Naive thymus-derived CD4-positive, alpha-beta T cell (primary cell): ENCODE measurements at regions not wholly inside any gene's neighbourhood (a gene's known extent, or its start where the extent isn't known, plus 50 kb on each side); places are given as distances from the start of the nearest gene placed in this dataset.

Source experiments
- ATAC-seq: fragments of 150-1000 bp; cut with Tn5 transposase; 2 replicates; pipeline ENCODE4 v1.10.0; 2021; ENCODE audit warnings: mild to moderate bottlenecking, moderate library complexity
- CTCF ChIA-PET: fragments of 350-600 bp; sonication (Branson Sonifier 250); formaldehyde crosslinking; loops from one replicate; lab custom pipeline; 2021; ENCODE audit warnings: antibody characterized with exemption; lab: Charles Lee
- POLR2A ChIA-PET: fragments of 350-600 bp; sonication (Branson Sonifier 250); formaldehyde crosslinking; loops from one replicate; lab custom pipeline; 2021; ENCODE audit warnings: antibody characterized with exemption, inconsistent platforms; lab: Charles Lee
- DNase-seq, 9 donors: peaks; one replicate each; pipeline versions ENCODE4 v3.0.0 to v3.0.0-alpha.2; 2020 to 2022; ENCODE audit warnings: mixed read lengths in 1 of 9
- H3K27ac ChIP-seq: one replicate; pipeline ENCODE4 v1.7.0; 2013; ENCODE audit warnings: mild to moderate bottlenecking, low read depth, low read length, moderate library complexity
- H3K27me3 ChIP-seq, 2 donors: one replicate each; pipeline ENCODE4 v1.7.0; 2013; ENCODE audit warnings: low read length in 2 of 2, mild to moderate bottlenecking in 2 of 2, moderate library complexity in 2 of 2; ENCODE audit not compliant: control insufficient read depth in 2 of 2, insufficient read depth in 2 of 2
- H3K36me3 ChIP-seq, 3 experiments: 1 replicate in 2 of 3; 2 replicates in 1 of 3; pipeline ENCODE4 v1.7.0; 2013; ENCODE audit warnings: low read length in 3 of 3, mild to moderate bottlenecking in 3 of 3, moderate library complexity in 1 of 3; ENCODE audit not compliant: insufficient read depth in 3 of 3, control insufficient read depth in 2 of 3
- H3K4me1 ChIP-seq, 2 donors: one replicate each; pipeline ENCODE4 v1.7.0; 2013; ENCODE audit warnings: low read length in 2 of 2, mild to moderate bottlenecking in 2 of 2, moderate library complexity in 1 of 2; ENCODE audit not compliant: control insufficient read depth in 2 of 2, insufficient read depth in 2 of 2
- H3K4me3 ChIP-seq: 2 replicates; pipeline ENCODE4 v1.7.0; 2013; ENCODE audit warnings: mild to moderate bottlenecking, low read length
- H3K9me3 ChIP-seq, 3 experiments: 1 replicate in 2 of 3; 2 replicates in 1 of 3; pipeline ENCODE4 v1.7.0; 2013; ENCODE audit warnings: low read length in 3 of 3; ENCODE audit not compliant: control insufficient read depth in 2 of 3
- H3K27ac Mint-ChIP-seq, 9 donors: one replicate each; pipeline ENCODE4 v1.8.0; 2020 to 2022; ENCODE audit warnings: mixed read lengths in 9 of 9, mild to moderate bottlenecking in 8 of 9, moderate library complexity in 5 of 9, inconsistent platforms in 2 of 9
- H3K27me3 Mint-ChIP-seq, 5 donors: one replicate each; pipeline ENCODE4 v1.8.0; 2021 to 2022; ENCODE audit warnings: mixed read lengths in 5 of 5, mild to moderate bottlenecking in 1 of 5
- H3K36me3 Mint-ChIP-seq, 5 donors: one replicate each; pipeline ENCODE4 v1.8.0; 2020 to 2022; ENCODE audit warnings: mixed read lengths in 5 of 5, mild to moderate bottlenecking in 3 of 5, inconsistent platforms in 1 of 5
- H3K4me1 Mint-ChIP-seq, 7 donors: one replicate each; pipeline ENCODE4 v1.8.0; 2020 to 2022; ENCODE audit warnings: mixed read lengths in 7 of 7, mild to moderate bottlenecking in 3 of 7, inconsistent platforms in 1 of 7
- H3K4me3 Mint-ChIP-seq, 10 donors: one replicate each; pipeline ENCODE4 v1.8.0; 2020 to 2022; ENCODE audit warnings: mild to moderate bottlenecking in 10 of 10, mixed read lengths in 10 of 10, moderate library complexity in 6 of 10, inconsistent platforms in 2 of 10
- H3K9me3 Mint-ChIP-seq, 11 donors: one replicate each; pipeline ENCODE4 v1.8.0; 2020 to 2022; ENCODE audit warnings: mixed read lengths in 11 of 11, mild to moderate bottlenecking in 4 of 11, inconsistent platforms in 1 of 11, moderate library complexity in 1 of 11
- intact Hi-C, 2 donors: fragments of 100-400 bp; cut with micrococcal nuclease; formaldehyde crosslinking; loops; one replicate each; pipeline ENCODE4 v1.15.1; 2023

DNA sequence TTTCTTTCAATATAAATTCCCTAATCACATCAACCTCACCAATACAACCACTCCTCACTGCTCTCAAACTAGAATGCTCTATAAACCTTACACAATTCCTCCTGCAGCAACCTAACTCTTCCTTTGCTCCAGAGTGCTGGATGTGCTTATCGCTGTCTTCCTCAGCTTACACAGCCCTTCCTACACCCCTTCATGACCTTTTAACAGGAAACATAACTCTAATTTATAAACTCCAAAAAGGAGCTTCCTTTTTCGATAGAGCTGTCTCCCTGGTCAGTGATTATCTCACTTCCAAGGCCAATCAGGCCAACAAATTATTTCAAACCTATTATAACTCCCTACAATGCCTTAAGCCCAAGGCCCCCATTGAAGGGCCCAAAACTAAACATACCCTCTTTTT lies 78.8 kb downstream of the COQ2 start:
- Histone ChIP-seq H3K9me3 (no peaks in the 10 kb centered on the region), H3K4me3 (no peak overlapping the region), H3K4me1 (peaks cover 13 to 16% of the 10 kb centered on the region in 2 donors), H3K36me3 (no peaks in the 10 kb centered on the region), H3K27ac (no peak overlapping the region), H3K27me3 (no peaks in the 10 kb centered on the region)
- ChIA-PET POLR2A (interaction anchor here (0.6 to 1.3 kb wide), 3 partner anchors 30 to 93 kb away, joined by 3 to 5 read pairs (median 3); no protein-coding TSS in a partner anchor), CTCF (no interaction called here)
- intact Hi-C loops = no loop called here
- ATAC-seq (no peak), DNase-seq (no peak)
- Mint-ChIP-seq H3K36me3 (peaks cover 0 to 12% (median 0%) of the 10 kb centered on the region in 5 donors), H3K27me3 (peaks cover 0 to 13% (median 0%) of the 10 kb centered on the region in 5 donors), H3K4me3 (no peak overlapping the region), H3K9me3 (peaks cover 0 to 9% (median 0%) of the 10 kb centered on the region in 11 donors), H3K4me1 (peaks cover 13 to 26% (median 21%) of the 10 kb centered on the region in 7 donors), H3K27ac (no peak overlapping the region)

GRCh38 chr4:83204731-83205130 lies 79.9 kb downstream of the COQ2 start:
- DNase-seq (no peak), ATAC-seq (no peak)
- Mint-ChIP-seq H3K4me1 (peaks cover 7 to 15% (median 11%) of the 10 kb centered on the region in 7 donors), H3K9me3 (peaks cover 0 to 8% (median 0%) of the 10 kb centered on the region in 11 donors), H3K27me3 (peaks cover 0 to 11% (median 0%) of the 10 kb centered on the region in 5 donors), H3K36me3 (peaks cover 0 to 10% (median 0%) of the 10 kb centered on the region in 5 donors), H3K4me3 (no peak overlapping the region), H3K27ac (no peak overlapping the region)
- Histone ChIP-seq H3K27ac (no peak overlapping the region), H3K4me3 (no peak overlapping the region), H3K27me3 (no peaks in the 10 kb centered on the region), H3K4me1 (peaks cover 3 to 5% of the 10 kb centered on the region in 2 donors), H3K36me3 (no peaks in the 10 kb centered on the region), H3K9me3 (no peaks in the 10 kb centered on the region)
- intact Hi-C loops = no loop called here
- CTCF ChIA-PET = no interaction called here
- POLR2A ChIA-PET = no interaction called here

DNA sequence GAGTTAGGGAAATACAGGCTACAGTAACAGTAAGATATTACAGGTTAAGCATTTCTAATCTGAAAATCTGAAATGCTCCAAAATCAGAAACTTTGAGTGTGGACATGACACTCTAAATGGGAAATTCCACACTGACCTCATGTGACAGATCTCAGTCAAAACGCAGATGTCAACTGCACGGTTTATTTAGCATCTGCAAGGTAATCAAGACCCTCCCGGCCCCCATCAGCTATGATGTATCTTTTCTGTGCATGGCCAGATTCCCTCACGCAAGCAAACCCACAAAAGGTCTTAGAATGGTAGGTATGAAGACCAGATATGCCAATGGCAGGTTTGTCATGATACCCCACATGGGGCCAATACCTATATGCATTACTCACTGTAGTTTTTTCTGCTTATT lies 82.8 kb downstream of the COQ2 start:
- Histone ChIP-seq H3K36me3 (no peaks in the 10 kb centered on the region), H3K9me3 (no peaks in the 10 kb centered on the region), H3K27me3 (no peaks in the 10 kb centered on the region), H3K4me1 (no peaks in the 10 kb centered on the region), H3K27ac (no peak overlapping the region), H3K4me3 (no peak overlapping the region)
- intact Hi-C loops = loop anchor here in 1 of 2 donors (2.0 kb wide), 1 partner anchor 17 kb away; no protein-coding TSS in a partner anchor
- CTCF ChIA-PET = no interaction called here
- no peak for ATAC-seq
- Mint-ChIP-seq H3K27me3 (no peaks in the 10 kb centered on the region), H3K4me3 (no peak overlapping the region), H3K36me3 (peaks cover 0 to 11% (median 2%) of the 10 kb centered on the region in 5 donors), H3K4me1 (peaks cover 3 to 9% (median 4%) of the 10 kb centered on the region in 7 donors), H3K27ac (no peak overlapping the region), H3K9me3 (peaks cover 0 to 6% (median 0%) of the 10 kb centered on the region in 11 donors)
- DNase-seq = no peak
- POLR2A ChIA-PET = interaction anchor here (0.6 kb wide), 1 partner anchor 42 kb away, joined by 3 read pairs; no protein-coding TSS in a partner anchor

DNA sequence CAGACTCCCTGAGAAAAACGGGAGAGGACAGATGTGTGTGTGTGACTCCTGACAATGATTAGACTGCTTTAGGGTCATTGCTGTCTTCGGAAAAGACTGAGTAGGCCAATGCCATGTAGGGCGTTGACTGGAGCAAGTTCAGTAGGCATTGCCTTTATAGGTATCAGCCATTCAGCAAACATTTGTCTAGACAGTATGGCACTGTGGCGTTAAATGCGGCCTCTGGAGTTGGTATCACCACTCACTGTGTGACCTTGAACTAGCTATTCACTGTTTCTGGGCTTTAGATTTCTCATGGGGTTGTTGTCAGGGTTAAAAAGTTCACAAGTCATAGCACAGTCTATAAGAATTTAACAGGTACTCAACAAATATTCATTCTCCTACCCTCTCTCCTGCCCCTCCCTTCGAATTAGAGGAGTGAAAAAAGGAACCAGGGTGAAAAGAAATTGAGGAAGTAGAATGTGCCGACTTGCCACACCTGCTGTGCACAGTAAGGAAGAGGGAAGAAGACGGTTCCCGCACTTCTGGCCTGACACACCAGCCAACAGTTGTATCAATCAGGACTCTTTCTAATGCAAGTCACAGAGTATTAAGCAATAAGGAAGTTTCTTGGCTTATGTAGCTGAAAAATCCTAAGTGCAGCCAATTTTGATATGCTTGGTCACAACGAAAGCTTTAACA lies 83.2 kb upstream of the PLAC8 start:
- Histone ChIP-seq H3K27ac (no peak overlapping the region), H3K27me3 (no peaks in the 10 kb centered on the region), H3K4me1 (no peaks in the 10 kb centered on the region), H3K9me3 (no peaks in the 10 kb centered on the region), H3K4me3 (no peak overlapping the region), H3K36me3 (no peaks in the 10 kb centered on the region)
- H3K36me3 Mint-ChIP-seq = peaks cover 0 to 13% (median 4%) of the 10 kb centered on the region in 5 donors
- intact Hi-C loops = loop anchor here in 1 of 2 donors (2.0 kb wide), 1 partner anchor 15 kb away; no protein-coding TSS in a partner anchor
- peaks cover 0 to 6% (median 2%) of the 10 kb centered on the region in 11 donors for H3K9me3 Mint-ChIP-seq
- DNase-seq = no peak
- POLR2A ChIA-PET = interaction anchor here (1.6 kb wide), 1 partner anchor 14 kb away, joined by 4 read pairs; no protein-coding TSS in a partner anchor
- H3K27ac Mint-ChIP-seq = peak overlapping the region in 1 of 9 donors; percentile 11
- H3K27me3 Mint-ChIP-seq = no peaks in the 10 kb centered on the region
- H3K4me3 Mint-ChIP-seq = no peak overlapping the region
- peaks cover 5 to 12% (median 7%) of the 10 kb centered on the region in 7 donors for H3K4me1 Mint-ChIP-seq
- CTCF ChIA-PET = no interaction called here
- peak; percentile 76 for ATAC-seq

DNA sequence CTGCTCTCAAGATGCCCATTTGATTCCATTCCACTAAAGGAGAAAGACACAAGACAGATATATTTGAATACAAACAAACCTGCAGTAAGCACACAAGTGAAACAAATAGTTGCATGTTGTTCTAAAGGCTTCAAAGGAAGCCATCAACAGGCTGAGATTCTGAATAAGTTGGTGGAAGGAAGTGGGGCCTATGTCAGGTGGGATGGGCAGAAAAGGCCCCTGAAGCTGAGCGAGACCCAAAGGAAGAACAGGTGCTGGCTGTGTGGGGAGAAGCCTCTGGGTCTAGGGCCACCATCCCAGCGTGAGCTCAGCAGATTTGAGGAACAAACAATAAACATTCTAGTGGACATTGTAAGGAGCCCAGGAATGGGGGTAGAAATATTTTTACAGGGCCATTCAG lies 82.4 kb upstream of the PLAC8 start:
- Histone ChIP-seq H3K4me3 (no peak overlapping the region), H3K27me3 (no peaks in the 10 kb centered on the region), H3K4me1 (no peaks in the 10 kb centered on the region), H3K36me3 (no peaks in the 10 kb centered on the region), H3K9me3 (no peaks in the 10 kb centered on the region), H3K27ac (no peak overlapping the region)
- Mint-ChIP-seq H3K36me3 (peaks cover 0 to 13% (median 4%) of the 10 kb centered on the region in 5 donors), H3K27me3 (no peaks in the 10 kb centered on the region), H3K4me1 (peaks cover 5 to 12% (median 7%) of the 10 kb centered on the region in 7 donors), H3K9me3 (peaks cover 0 to 6% (median 2%) of the 10 kb centered on the region in 11 donors), H3K27ac (peak overlapping the region in 2 of 9 donors; percentile 7 to 58), H3K4me3 (no peak overlapping the region)
- POLR2A ChIA-PET = interaction anchor here (0.6 to 1.6 kb wide), 3 partner anchors 12 to 87 kb away, joined by 3 to 4 read pairs (median 3); no protein-coding TSS in a partner anchor
- ATAC-seq (no peak), DNase-seq (no peak)
- intact Hi-C loops = no loop called here
- CTCF ChIA-PET = interaction anchor here (0.9 to 1.2 kb wide), 3 partner anchors 14 to 71 kb away, joined by 3 to 4 read pairs (median 4); no protein-coding TSS in a partner anchor

GRCh38 chr4:83195269-83195668 lies 80.7 kb upstream of the PLAC8 start:
- H3K9me3 ChIP-seq = no peaks in the 10 kb centered on the region
- H3K27ac ChIP-seq = no peak overlapping the region
- intact Hi-C loops = no loop called here
- Mint-ChIP-seq H3K4me3 (no peak overlapping the region), H3K36me3 (peaks cover 0 to 13% (median 4%) of the 10 kb centered on the region in 5 donors), H3K27me3 (no peaks in the 10 kb centered on the region), H3K27ac (peak overlapping the region in 1 of 9 donors; percentile 67), H3K9me3 (peaks cover 0 to 6% (median 2%) of the 10 kb centered on the region in 11 donors), H3K4me1 (peaks cover 5 to 17% (median 7%) of the 10 kb centered on the region in 7 donors)
- no peak for DNase-seq
- H3K36me3 ChIP-seq = no peaks in the 10 kb centered on the region
- CTCF ChIA-PET = interaction anchor here (0.6 to 0.8 kb wide), 2 partner anchors 85 to 113 kb away, joined by 3 to 4 read pairs; no protein-coding TSS in a partner anchor
- POLR2A ChIA-PET = interaction anchor here (2.3 kb wide), 1 partner anchor 13 kb away, joined by 6 read pairs; no protein-coding TSS in a partner anchor
- ATAC-seq = no peak
- no peak overlapping the region for H3K4me3 ChIP-seq
- H3K27me3 ChIP-seq = no peaks in the 10 kb centered on the region
- no peaks in the 10 kb centered on the region for H3K4me1 ChIP-seq
